CMK (cell line): ENCODE measurements at regions not wholly inside any gene's neighbourhood (a gene's known extent, or its start where the extent isn't known, plus 50 kb on each side); places are given as distances from the start of the nearest gene placed in this dataset.
"Not testable (repeated sequence)": the region's sequence is repeated elsewhere in the genome, so short reads cannot be mapped to it uniquely, and the experiment has no call there.

Source experiments
- DNase-seq: peaks from one replicate; pipeline ENCODE4 v3.0.0-alpha.2; 2010; ENCODE audit warnings: low read depth

DNA sequence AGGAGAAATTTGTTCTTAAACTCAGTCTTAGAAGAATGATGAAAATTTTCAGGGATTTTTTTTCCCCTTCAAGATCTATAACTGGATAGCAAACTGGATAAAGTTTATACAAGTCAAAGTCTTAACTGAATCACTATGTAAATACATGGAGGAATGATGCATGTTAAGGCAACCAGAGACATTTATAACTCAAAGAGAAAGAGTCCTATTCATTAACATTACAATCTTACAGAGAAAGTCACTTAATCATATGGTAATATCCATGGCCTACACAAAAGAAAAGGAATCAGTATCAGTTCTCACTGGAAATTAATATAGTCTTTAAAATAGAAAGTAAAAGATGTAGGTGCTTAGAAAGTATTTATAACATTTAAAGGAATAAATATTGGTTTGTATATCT lies 869.1 kb downstream of the TBL1XR1 start:
- no peak for DNase-seq

DNA sequence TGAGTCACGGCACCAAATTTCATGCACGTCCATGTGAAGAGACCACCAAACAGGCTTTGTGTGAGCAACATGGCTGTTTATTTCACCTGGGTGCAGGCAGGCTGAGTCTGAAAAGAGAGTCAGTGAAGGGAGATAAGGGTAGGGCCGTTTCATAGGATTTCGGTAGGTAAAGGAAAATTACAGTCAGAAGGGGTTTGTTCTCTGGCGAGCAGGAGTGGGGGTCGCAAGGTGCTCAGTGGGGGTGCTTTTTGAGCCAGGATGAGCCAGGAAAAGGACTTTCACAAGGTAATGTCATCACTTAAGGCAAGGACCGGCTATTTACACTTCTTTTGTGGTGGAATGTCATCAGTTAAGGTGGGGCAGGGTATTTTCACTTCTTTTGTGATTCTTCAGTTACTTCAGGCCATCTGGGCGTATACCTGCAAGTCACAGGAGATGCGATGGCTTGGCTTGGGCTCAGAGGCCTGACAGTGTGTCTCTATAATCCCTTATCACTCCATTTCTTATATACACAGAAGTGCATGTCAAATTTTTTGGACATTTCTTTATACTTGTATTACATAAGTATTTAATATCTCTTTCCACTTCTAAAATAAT lies 870.3 kb downstream of the TBL1XR1 start:
- DNase-seq, result not testable (repeated sequence)

DNA sequence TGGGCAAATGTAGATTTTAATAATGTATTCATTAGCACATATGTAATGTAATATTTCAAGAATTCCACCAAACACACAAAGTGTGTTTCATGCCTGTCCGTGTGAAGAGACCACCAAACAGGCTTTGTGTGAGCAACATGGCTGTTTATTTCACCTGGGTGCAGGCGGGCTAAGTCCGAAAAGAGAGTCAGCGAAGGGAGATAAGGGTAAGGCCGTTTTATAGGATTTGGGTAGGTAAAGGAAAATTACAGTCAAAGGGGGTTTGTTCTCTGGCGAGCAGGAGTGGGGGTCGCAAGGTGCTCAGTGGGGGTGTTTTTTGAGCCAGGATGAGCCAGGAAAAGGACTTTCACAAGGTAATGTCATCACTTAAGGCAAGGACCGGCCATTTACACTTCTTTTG lies 875.8 kb downstream of the TBL1XR1 start:
- DNase-seq, result not testable (repeated sequence)

DNA sequence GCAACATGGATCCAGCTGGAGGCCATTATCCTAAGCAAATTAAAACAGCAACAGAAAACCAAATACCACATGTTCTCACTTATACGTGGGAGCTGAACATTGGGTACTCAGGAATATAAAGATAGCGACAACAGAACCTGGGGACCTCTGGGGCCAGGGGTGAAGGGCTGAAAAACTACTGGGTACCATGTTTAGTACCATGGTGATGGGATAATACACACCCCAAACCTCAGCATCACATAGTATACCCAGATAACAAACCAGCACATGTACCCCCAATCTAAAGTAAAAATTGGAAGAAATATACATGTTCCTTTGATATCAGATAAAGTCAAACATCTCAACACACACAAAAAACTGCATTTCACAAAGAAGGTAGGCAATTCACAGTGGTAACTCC lies 876.2 kb downstream of the TBL1XR1 start:
- no peak for DNase-seq

DNA sequence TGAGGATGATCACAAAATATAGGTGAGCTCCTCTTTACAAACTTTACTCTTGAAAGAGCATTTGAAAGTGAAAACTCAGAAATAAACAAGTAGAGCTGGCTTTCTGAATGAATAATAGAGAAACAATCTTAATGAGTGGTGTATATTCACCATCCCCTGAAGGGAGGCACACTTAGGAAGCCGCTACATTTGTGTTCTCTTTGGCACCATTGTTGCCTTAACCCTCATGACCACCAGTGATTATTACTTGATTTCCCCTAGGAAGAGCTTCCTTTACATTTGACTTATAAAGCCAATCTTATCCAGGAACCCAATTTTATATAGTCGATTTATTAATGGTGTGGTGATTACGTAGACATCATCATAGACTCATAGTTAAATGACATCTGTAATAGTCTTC lies 883.9 kb downstream of the TBL1XR1 start:
- no peak for DNase-seq

DNA sequence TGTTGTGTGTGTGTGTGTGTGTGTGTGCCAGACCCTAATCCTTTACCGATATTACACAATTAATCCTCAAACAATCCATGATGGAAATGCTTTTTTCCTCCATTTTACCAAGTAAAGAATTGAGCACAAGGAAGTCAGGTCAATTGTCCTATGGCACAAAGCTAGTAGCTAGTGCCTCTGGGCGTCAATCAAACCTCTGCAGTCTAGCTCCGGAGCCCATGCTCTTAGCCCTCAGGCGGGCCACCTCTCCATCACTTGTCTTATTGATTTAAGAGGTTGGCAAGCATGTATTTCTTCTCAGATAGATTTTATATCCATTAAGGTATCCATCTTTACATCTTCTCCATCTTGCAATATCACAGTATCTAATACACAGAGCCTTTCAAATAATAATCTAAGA lies 886.6 kb downstream of the TBL1XR1 start:
- DNase-seq, result no peak

DNA sequence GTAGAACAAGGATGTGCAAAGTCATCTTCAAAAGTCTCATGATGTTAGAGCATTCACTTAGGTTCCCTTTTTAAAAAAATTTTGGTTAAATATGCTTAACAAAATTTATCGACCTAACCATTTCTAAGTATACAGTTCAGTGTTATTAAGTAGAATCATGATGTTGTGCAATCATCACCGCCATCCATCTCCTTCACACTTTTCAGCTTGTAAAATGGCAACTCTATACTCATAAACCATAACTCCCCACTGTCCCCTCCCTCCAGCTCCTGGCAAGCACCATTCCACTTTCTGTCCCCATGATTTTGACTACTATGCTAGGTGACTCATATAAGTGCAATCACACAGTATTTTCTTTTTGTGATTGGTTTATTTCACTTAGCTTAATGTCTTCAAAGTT lies 895.0 kb downstream of the TBL1XR1 start:
- DNase-seq, result no peak

DNA sequence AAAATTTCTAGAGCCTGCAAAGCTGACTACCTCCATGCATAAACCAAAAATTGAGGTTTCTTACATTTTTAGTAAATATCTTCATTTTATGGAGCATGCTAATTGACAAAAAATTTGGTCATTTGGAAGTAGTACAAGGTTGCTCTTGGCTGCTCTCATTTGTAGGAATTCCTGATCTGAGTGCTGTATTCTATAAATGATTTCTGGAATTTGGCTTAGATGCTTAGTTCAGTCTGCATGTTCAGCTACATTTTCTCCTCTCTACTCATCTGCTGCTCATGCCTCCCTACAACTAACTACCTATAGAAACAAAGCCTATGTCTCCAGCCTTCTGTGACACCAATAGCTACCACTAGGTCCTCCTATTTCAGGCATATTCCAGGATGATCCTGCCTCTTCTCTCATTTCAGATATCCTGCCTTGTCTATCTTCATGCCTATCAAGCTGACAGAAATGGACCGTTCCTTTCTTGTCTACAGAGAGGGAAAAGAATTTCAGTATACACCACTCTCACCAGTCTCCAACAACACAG lies 901.1 kb downstream of the TBL1XR1 start:
- DNase-seq, result no peak

DNA sequence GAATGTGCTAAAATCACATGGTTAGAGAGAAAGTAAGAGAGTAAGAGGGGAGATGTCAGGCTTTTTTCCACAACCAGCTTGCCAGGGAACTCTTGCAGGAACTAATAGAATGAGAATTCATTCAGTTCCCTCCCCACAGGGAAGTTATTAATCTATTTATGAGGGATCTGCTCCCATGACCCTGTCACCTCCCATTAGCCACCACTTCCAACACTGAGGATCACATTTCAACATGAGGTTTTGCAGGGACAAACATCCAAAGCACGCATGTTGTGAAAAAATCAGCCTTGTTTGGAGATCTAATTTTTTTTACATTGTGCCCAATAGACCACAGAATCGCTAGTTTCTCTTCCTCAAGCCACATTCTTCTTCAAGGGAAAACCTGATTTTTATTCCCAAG lies 904.0 kb downstream of the TBL1XR1 start:
- DNase-seq, result no peak

DNA sequence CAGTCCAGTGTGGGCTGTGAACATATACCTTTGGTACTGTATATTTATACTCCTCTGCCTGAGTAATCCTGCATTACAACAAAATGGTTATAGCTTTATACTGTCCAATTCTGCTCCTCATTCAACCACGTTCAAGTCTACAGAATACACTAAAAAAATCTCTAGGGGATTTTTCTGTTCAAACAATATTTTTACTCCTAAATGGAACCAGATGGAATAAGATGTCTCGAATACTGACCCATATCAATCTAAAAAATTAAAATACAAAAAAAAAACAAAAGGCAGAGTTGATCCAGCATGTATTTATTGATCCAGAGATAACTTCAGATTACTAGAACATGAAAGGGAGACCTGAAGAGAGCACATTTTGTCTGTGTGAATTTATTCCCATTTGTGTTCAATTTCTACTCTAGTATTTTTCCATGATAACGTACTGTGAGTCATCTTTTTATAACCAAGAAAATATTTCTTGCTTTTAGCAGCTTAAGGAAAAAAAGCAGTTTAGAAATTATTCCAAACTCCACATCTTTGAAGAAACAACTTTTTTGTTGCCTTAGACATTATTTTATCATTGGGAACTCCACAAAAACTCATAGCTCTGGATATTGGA lies 910.7 kb downstream of the TBL1XR1 start:
- DNase-seq, result no peak

DNA sequence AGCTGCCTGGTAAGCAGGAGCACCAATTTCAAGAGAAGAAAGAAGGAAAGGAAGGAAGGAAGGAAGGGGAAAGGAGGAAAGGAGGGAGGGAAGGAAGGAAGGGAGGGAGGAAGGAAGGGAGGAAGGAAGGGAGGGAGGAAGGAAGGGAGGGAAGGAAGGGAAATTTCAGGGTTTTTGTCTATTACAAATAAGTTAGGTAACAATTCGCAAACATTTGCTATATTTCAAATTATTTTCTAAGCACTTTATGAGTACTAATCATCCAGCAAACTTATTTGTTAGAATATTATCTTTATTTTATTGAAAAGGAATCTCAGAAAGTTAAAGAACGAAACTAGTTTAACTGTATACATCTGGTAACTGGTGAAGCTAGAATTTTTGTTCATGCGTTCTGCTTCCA lies 921.7 kb downstream of the TBL1XR1 start:
- no peak for DNase-seq

DNA sequence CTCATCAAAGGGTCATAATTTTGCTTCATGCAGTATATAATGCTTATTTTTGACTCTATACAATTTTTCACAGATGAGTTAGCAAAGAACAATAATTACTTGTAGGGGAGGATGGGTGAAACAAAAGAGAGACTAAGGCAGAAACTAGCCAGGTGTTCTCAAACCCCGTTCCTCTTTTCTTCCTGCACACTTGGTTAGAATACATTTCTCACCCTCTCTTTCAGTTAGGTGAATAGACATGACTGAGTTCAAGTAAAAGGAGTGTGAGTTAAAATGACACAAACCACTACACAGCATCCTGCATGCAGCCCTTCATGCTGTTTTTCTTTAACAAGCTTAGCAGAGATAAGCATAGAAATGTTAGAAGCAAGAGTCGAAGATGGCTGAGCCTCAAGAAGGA lies 922.2 kb downstream of the TBL1XR1 start:
- DNase-seq, result no peak

DNA sequence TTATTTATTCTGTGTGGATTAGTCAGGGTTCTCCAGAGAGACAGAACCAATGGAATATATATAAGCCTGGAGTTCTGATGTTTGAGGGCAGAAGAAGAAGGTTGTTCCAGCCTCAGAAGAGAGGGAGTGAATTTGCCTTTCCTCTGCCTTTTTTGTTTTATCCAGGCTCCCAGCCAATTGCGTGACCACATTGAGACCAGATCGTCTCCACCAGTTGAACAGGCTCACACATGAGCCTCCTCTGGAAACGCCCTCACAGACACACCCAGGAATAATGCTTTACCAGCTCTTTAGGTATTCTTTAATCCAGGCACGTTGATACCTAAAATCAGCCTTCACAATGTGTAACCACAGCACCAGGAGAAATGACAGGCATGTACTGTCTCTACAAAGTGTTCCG lies 923.1 kb downstream of the TBL1XR1 start:
- no peak for DNase-seq

DNA sequence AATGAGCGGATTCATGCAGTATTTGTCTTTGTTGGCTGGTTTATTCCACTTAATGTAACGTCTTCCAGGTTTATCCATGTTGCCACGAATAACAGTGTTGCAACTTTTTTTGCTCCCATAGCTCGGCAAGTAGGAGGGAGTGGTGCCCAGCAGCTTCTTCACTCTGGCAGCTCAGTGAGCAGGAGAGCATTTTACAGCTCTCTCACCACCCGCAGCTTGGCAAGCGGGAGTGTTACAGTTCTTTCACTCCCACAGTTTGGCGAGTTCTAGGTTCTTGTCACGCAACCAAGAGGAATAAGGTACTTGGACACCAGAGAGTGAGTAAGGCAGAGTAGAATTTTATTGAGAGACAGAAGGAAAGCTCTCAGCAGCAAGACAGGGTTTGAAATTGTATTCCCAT lies 935.2 kb downstream of the TBL1XR1 start:
- no peak for DNase-seq

DNA sequence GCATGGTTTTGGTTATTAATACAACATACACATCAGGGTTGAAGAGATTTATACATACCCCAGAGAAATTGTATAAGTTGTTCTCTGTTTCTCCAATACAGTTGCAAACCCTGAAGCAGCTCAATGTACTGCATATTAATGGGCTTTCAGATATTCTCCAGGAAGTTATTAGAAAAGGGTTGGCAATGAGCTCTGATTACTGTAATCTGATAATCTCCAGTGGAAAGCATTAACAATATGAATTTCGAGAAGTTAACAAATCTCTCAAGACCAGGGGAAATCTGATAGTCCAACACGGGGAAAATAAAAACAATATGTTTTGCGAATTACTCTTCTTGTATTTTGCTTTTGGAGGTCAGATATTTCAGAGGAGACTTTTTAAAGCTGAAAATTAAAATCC lies 950.1 kb downstream of the TBL1XR1 start:
- DNase-seq, result no peak

DNA sequence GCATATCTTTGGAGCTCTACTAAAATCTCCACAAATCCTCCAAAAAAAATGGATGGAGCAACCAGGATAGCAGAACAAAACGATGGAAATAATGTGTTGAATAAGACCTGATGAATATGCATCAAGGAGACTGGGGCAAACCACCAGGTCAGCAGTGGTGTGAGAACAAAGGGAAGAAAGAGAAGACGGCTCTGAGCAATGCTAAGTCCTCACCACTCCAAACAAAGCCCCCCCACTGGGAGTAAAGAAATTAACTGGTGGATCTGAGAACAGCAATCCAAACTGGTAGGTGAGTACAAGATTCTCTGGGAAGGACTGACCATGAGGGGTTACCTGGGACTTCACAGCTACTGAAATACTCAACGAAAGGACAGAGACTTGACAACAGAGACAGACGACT lies 977.3 kb downstream of the TBL1XR1 start:
- no peak for DNase-seq

DNA sequence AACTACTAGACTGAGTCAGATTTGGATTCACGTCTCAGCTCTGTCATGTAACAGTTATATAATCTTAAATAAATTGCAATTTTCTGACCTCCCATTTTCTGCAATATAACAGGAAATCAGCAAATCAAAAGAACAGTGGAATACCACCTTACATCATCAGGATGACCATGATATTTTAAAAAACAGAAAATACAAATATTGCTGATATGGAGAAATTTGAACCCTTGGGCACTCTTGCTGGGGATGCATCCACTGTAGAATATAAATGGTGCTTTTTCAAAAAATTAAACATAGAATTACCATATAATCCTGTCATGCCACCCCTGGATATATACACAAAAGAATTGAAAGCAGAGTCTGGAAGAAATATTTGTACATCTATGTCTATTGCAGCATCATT lies 982.5 kb downstream of the TBL1XR1 start:
- DNase-seq, result no peak

DNA sequence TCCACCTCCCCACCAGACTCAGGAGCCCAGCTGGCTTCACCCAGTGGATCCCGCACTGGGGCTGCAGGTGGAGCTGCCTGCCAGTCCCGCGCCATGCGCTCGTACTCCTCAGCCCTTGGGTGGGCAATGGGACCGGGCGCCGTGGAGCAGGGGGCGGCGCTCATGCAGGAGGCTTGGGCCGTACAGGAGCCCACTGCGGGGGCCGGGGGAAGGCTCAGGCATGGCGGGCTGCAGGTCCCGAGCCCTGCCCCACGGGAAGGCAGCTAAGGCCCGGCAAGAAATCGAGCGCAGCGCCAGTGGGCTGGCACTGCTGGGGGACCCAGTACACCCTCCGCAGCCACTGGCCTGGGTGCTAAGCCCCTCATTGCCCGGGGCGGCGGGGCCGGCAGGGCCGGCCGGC lies 984.0 kb downstream of the TBL1XR1 start:
- DNase-seq, result not testable (repeated sequence)

DNA sequence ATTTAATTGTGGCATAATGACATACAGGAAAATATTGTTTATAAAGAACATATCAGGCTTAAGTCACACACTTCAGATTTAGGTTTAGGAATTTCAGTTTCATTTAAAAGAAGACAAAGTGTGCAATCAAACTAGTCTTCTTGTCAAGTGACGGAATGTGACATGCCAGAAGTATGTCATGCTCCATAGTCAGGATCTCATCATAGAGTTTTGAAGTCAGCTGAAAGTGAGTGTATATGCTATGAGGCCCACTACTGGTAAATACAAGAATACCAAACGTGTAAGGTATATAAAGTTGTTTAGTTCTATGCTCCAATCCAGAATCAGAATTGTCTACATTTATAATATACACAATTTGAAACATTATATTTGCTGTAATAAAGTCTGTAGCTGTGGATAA lies 988.4 kb downstream of the TBL1XR1 start:
- no peak for DNase-seq

DNA sequence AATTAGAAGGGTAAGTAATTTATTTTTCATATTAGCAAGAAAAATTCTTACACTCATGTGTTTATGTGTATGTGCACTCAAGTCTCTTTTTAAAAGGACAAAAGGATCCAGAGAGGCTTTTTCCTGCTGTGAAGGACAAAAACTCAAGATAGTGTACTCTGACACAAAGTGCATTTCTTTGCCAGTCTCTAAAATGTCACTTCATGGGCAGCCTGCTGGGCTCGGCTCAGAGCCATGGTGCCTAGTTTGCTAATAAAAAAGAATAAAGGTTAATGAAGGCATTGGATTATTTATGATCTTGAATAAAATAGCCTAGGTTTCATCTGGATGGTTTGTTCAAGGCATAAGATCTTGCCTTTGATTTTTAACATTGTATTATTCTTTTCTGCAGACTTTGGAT lies 989.0 kb downstream of the TBL1XR1 start:
- no peak for DNase-seq

DNA sequence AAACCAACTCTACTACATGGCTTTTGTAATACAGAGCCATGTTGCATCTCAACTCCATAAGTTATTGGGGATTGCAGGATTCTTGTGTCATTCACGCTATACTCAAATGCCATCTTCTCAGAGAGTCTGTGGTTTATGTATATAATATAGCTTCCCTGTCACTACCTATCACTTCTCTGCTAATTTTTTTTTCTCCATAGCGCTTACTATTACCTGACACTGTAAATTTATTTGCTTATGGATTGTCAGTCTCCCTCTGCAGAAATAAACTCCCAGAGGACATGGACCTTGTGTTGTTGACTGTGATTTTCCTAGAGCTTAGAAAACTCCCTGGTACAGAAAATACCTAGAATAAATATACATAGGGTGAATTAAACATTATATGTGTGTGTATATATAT lies 990.5 kb downstream of the TBL1XR1 start:
- DNase-seq, result no peak

DNA sequence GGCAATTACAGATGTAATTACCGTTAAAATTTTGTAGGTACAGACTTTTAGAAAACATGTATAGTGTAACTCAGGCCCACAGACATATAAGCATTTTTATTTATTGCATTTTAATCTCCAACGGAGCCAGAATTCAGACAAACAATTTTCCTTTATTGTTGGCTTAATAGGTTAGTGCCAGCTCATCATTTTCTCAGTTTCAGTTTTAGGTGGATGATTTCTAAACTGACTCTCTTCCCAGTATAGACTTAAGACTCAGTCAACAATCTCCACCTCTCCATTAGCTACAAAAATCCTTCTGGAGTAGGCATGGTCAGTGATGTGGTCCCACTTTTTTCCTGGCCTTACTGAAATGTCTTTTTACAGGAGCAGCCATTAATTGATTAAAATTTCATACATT lies 994.6 kb downstream of the TBL1XR1 start:
- no peak for DNase-seq

DNA sequence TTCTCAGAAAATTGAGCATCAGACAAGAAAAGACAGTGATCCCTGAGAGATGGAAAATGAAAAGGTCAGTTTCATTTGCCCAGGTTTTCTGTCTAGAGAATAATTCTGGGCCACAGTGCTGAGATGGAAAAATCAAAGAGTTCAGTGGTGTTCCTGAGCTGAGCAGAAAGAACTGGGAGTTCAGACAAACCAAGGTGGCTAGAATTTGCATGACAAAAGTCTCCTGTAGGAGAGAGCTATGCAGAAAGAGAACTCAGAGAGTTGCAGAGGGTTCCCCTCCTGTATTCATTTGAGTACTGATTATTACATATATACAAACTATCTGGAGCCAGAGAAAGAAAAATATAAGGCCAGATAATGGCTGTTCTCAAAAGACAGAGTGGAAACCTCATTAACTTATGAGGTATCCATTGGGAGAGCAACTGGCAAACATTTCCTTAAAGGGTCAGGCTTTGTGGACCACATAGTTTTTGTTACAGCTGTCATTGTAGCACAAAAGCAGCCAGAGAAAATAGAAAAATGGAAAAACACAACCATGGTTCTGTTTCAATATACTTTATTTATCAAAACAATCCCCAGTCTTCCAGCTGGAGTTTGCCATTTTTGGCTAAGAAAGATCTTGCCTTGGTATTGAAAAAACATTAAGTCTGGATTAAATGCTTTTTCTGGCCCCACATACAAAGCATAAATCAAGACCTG lies 1004.1 kb downstream of the TBL1XR1 start:
- no peak for DNase-seq

DNA sequence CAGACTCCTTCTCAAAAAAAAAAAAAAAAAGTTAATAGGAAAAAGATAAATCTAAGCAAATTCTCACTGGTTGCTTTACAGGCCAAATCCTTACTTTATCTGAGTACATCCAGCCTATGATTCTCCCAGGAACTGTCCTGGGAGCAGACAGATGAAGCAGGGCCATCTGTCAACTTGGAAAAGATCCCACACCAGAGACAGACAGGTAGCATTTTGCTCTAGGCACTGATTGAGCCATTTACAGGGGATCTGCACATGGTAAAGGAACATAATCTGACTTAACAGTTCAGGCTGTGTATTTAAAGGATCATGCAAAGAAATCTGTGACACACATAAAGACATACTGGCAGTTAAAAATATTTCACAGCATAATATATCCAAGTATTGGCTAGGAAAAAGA lies 1006.5 kb downstream of the TBL1XR1 start:
- DNase-seq, result no peak
